CD14-positive monocyte (primary cell): ENCODE measurements at regions not wholly inside any gene's neighbourhood (a gene's known extent, or its start where the extent isn't known, plus 50 kb on each side); places are given as distances from the start of the nearest gene placed in this dataset.

Experiments
- DNase-seq, 3 donors: peaks; one replicate each; pipeline ENCODE4 v3.0.0-alpha.2; 2011 to 2022
- H2AFZ ChIP-seq: 2 replicates; pipeline ENCODE4 v1.6.0; 2012; ENCODE audit warnings: mild to moderate bottlenecking, low read depth, low read length, inconsistent platforms; ENCODE audit not compliant: insufficient read depth, poor library complexity, severe bottlenecking
- H3K27ac ChIP-seq, 2 donors: 1 replicate in 1 of 2; 2 replicates in 1 of 2; pipeline ENCODE4 v1.5.1; 2012 to 2013; ENCODE audit warnings: low read length in 2 of 2, control low read depth in 1 of 2, inconsistent platforms in 1 of 2, low read depth in 1 of 2, mild to moderate bottlenecking in 1 of 2
- H3K27me3 ChIP-seq, 2 donors: one replicate each; pipeline versions ENCODE4 v1.6.0 to v1.6.1; 2011 to 2013; ENCODE audit warnings: low read length in 2 of 2; ENCODE audit not compliant: control insufficient read depth in 2 of 2, insufficient read depth in 2 of 2
- H3K36me3 ChIP-seq, 2 donors: replicated peaks in 1 of 2; 1 replicate in 1 of 2; 2 replicates in 1 of 2; pipeline versions ENCODE4 v1.5.1 to v1.6.1; 2012 to 2013; ENCODE audit warnings: low read length in 2 of 2, control low read depth in 1 of 2, inconsistent platforms in 1 of 2, mild to moderate bottlenecking in 1 of 2; ENCODE audit not compliant: insufficient read depth in 2 of 2, control insufficient read depth in 1 of 2
- H3K4me1 ChIP-seq, 2 donors: 1 replicate in 1 of 2; 2 replicates in 1 of 2; pipeline versions ENCODE4 v1.5.1 to v1.6.1; 2012 to 2013; ENCODE audit warnings: low read length in 2 of 2, control low read depth in 1 of 2, inconsistent platforms in 1 of 2, mild to moderate bottlenecking in 1 of 2, moderate library complexity in 1 of 2; ENCODE audit not compliant: insufficient read depth in 2 of 2, control insufficient read depth in 1 of 2
- H3K4me2 ChIP-seq: replicated peaks from 2 replicates; pipeline ENCODE3; 2012; ENCODE audit warnings: low read length, moderate library complexity, mild to moderate bottlenecking; ENCODE audit not compliant: poor library complexity, severe bottlenecking; ENCODE audit errors: extremely low read depth
- H3K4me3 ChIP-seq, 3 experiments: fragments of 200-600 bp in 1 of 3; sonication (generic) in 1 of 3; replicated peaks in 1 of 3; 1 replicate in 2 of 3; 2 replicates in 1 of 3; pipeline ENCODE4 v1.5.1; 2011 to 2013; ENCODE audit warnings: low read length in 3 of 3, mild to moderate bottlenecking in 3 of 3, control low read depth in 2 of 3, low read depth in 2 of 3, inconsistent platforms in 1 of 3, moderate library complexity in 1 of 3
- H3K79me2 ChIP-seq: 2 replicates; pipeline ENCODE4 v1.6.0; 2012; ENCODE audit warnings: mild to moderate bottlenecking, control low read depth, inconsistent platforms, low read length, moderate library complexity; ENCODE audit not compliant: insufficient read depth
- H3K9ac ChIP-seq: 2 replicates; pipeline ENCODE4 v1.6.0; 2017; ENCODE audit warnings: low read length, mild to moderate bottlenecking; ENCODE audit not compliant: insufficient read depth, poor library complexity, severe bottlenecking
- H3K9me3 ChIP-seq, 2 donors: replicated peaks in 1 of 2; 1 replicate in 1 of 2; 2 replicates in 1 of 2; pipeline versions ENCODE4 v1.5.1 to v1.6.1; 2012 to 2013; ENCODE audit warnings: low read length in 2 of 2, control low read depth in 1 of 2; ENCODE audit not compliant: control insufficient read depth in 1 of 2, insufficient read depth in 1 of 2
- H4K20me1 ChIP-seq: 2 replicates; pipeline ENCODE4 v1.6.0; 2012; ENCODE audit warnings: mild to moderate bottlenecking, low read length, control low read depth, moderate library complexity; ENCODE audit not compliant: insufficient read depth
- H3K27ac Mint-ChIP-seq, 7 donors: one replicate each; pipeline ENCODE4 v1.8.0; 2020; ENCODE audit warnings: mild to moderate bottlenecking in 7 of 7, mixed read lengths in 7 of 7, moderate library complexity in 6 of 7, inconsistent platforms in 2 of 7
- H3K27me3 Mint-ChIP-seq, 3 donors: one replicate each; pipeline ENCODE4 v1.8.0; 2021 to 2022; ENCODE audit warnings: low read depth in 3 of 3, mild to moderate bottlenecking in 3 of 3, mixed read lengths in 3 of 3, moderate library complexity in 3 of 3, inconsistent platforms in 1 of 3
- H3K36me3 Mint-ChIP-seq, 2 donors: one replicate each; pipeline ENCODE4 v1.8.0; 2020; ENCODE audit warnings: mixed read lengths in 2 of 2, inconsistent platforms in 1 of 2, mild to moderate bottlenecking in 1 of 2
- H3K4me1 Mint-ChIP-seq: one replicate; pipeline ENCODE4 v1.8.0; 2020; ENCODE audit warnings: mild to moderate bottlenecking, mixed read lengths
- H3K4me3 Mint-ChIP-seq, 2 donors: one replicate each; pipeline ENCODE4 v1.8.0; 2020; ENCODE audit warnings: mild to moderate bottlenecking in 2 of 2, mixed read lengths in 2 of 2, moderate library complexity in 1 of 2
- H3K9me3 Mint-ChIP-seq, 7 donors: one replicate each; pipeline ENCODE4 v1.8.0; 2020 to 2022; ENCODE audit warnings: mixed read lengths in 7 of 7, mild to moderate bottlenecking in 6 of 7, moderate library complexity in 6 of 7, inconsistent platforms in 2 of 7
- CTCF ChIP-seq: fragments of 200-600 bp; IDR thresholded peaks from one replicate; pipeline ENCODE4 v1.8.0; 2022; ENCODE audit warnings: antibody characterized with exemption, mild to moderate bottlenecking
- WGBS: methylation state at CpG from one replicate; pipeline ENCODE4 v1.1.5; 2013; ENCODE audit warnings: missing lambda C conversion rate; ENCODE audit not compliant: insufficient coverage; 5-methylcytosine and 5-hydroxymethylcytosine counted together
- intact Hi-C, 2 donors: fragments of 100-400 bp; cut with micrococcal nuclease; formaldehyde crosslinking; loops; one replicate each; pipeline versions ENCODE4 v1.15.0 to v1.15.1; 2023

DNA sequence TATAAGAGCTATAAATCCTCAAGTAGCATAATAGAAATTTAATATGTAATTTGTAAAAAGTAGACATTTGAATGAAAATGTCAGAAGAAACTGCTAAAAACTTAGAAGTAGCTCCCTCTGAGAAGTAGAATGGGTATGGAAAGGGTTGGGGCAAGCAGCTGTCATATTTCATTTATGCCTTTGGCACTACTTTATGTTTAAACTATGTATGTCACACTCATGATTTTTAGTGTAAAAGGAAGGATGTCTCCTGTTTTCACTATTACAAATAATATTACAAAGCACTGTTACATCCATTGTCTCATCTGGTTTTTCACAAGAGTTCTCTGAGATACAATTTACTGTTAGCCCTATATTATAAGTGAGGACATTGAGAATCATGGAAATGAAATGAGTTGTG lies 96.3 kb upstream of the ZNF462 start:
- Mint-ChIP-seq H3K27ac (no peak overlapping the region), H3K4me1 (no peaks in the 10 kb centered on the region), H3K36me3 (no peaks in the 10 kb centered on the region), H3K4me3 (no peak overlapping the region), H3K27me3 (peaks cover 0 to 1% (median 0%) of the 10 kb centered on the region in 3 donors), H3K9me3 (peaks cover 0 to 5% (median 3%) of the 10 kb centered on the region in 7 donors)
- H3K4me3 ChIP-seq, result no peak overlapping the region
- no peaks in the 10 kb centered on the region for H3K27me3 ChIP-seq
- H3K4me1 ChIP-seq, result no peaks in the 10 kb centered on the region
- intact Hi-C loops, result no loop called here
- no peaks in the 10 kb centered on the region for H4K20me1 ChIP-seq
- H3K79me2 ChIP-seq, result no peaks in the 10 kb centered on the region
- no peak overlapping the region for H3K4me2 ChIP-seq
- H3K27ac ChIP-seq, result no peak overlapping the region
- H2AFZ ChIP-seq, result no peak overlapping the region
- no peak for TF ChIP-seq CTCF
- no peak overlapping the region for H3K9ac ChIP-seq
- no peaks in the 10 kb centered on the region for H3K36me3 ChIP-seq
- DNase-seq, result no peak
- peaks cover 0 to under 1% of the 10 kb centered on the region in 2 donors for H3K9me3 ChIP-seq

GRCh38 chr9:106769331-106769730 lies 93.6 kb upstream of the ZNF462 start:
- no peaks in the 10 kb centered on the region for H3K36me3 ChIP-seq
- no peaks in the 10 kb centered on the region for H3K27me3 ChIP-seq
- no peak overlapping the region for H3K27ac ChIP-seq
- Mint-ChIP-seq H3K27ac (no peak overlapping the region), H3K4me1 (no peaks in the 10 kb centered on the region), H3K9me3 (peaks cover 0 to 5% (median 1%) of the 10 kb centered on the region in 7 donors), H3K36me3 (no peaks in the 10 kb centered on the region), H3K4me3 (no peak overlapping the region), H3K27me3 (no peaks in the 10 kb centered on the region)
- H3K4me2 ChIP-seq, result no peak overlapping the region
- H3K4me3 ChIP-seq, result no peak overlapping the region
- H3K9ac ChIP-seq, result no peak overlapping the region
- TF ChIP-seq CTCF, result no peak
- H4K20me1 ChIP-seq, result no peaks in the 10 kb centered on the region
- H2AFZ ChIP-seq, result no peak overlapping the region
- no peaks in the 10 kb centered on the region for H3K79me2 ChIP-seq
- 95% methylated on average over 5 of the region's 7 CpGs for WGBS
- H3K9me3 ChIP-seq, result peaks cover 0 to 3% of the 10 kb centered on the region in 2 donors
- no peak for DNase-seq
- H3K4me1 ChIP-seq, result no peaks in the 10 kb centered on the region
- intact Hi-C loops, result no loop called here
